GM21576 (cell line): ENCODE measurements at regions not wholly inside any gene's neighbourhood (a gene's known extent, or its start where the extent isn't known, plus 50 kb on each side); places are given as distances from the start of the nearest gene placed in this dataset.
"Not testable (repeated sequence)": the region's sequence is repeated elsewhere in the genome, so short reads cannot be mapped to it uniquely, and the experiment has no call there.

Source experiments
- ATAC-seq: cut with Tn5 transposase; IDR thresholded peaks from one replicate; pipeline ENCODE4 v1.9.1; 2021; ENCODE audit warnings: mild to moderate bottlenecking, moderate library complexity; ENCODE audit not compliant: unreplicated experiment

DNA sequence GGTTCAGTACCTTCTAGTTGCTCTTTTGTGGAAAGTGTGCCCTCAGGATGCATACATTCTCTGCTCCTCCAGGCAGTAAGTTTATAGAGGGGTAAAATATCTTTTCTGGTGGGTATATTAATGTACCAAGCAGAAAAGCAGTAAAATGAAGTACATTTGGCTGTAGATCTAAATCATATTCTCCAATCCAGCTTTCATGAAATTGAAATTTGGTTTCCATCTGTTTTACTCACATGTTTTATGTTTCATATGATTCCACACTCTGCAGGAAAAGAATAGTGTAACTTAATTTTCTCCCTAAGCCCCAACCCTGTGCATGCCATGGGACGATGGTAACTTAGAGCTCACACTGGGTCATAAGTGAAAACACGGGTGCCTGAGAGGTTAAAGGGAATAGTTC is 172.3 kb downstream of the AKAIN1 start:
- ATAC-seq: no peak

GRCh38 chr18:5021558-5021957 is 175.5 kb downstream of the AKAIN1 start:
- ATAC-seq: no peak

GRCh38 chr18:5015213-5015612 is 181.8 kb downstream of the AKAIN1 start:
- no peak for ATAC-seq

GRCh38 chr18:5004031-5004820 is 192.8 kb downstream of the AKAIN1 start:
- ATAC-seq: not testable (repeated sequence)

DNA sequence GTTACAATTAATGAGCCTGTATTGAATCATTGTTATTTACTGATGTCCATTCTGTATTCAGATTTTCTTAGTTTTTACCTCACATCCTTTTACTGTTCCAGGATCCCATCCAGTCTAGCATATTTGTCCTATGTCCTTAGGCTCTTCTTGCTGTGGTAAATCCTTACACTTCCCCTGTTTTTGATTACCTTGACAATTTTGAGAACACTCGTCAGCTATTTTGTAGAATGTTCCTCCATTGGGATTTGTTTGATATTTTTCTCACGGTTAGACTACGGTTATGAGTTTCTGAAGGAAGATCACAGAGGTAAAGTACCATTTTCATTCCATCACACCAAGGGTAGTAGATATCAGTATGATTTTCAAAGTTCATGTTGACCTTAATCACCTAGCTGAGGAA is 202.3 kb downstream of the AKAIN1 start:
- ATAC-seq: no peak

DNA sequence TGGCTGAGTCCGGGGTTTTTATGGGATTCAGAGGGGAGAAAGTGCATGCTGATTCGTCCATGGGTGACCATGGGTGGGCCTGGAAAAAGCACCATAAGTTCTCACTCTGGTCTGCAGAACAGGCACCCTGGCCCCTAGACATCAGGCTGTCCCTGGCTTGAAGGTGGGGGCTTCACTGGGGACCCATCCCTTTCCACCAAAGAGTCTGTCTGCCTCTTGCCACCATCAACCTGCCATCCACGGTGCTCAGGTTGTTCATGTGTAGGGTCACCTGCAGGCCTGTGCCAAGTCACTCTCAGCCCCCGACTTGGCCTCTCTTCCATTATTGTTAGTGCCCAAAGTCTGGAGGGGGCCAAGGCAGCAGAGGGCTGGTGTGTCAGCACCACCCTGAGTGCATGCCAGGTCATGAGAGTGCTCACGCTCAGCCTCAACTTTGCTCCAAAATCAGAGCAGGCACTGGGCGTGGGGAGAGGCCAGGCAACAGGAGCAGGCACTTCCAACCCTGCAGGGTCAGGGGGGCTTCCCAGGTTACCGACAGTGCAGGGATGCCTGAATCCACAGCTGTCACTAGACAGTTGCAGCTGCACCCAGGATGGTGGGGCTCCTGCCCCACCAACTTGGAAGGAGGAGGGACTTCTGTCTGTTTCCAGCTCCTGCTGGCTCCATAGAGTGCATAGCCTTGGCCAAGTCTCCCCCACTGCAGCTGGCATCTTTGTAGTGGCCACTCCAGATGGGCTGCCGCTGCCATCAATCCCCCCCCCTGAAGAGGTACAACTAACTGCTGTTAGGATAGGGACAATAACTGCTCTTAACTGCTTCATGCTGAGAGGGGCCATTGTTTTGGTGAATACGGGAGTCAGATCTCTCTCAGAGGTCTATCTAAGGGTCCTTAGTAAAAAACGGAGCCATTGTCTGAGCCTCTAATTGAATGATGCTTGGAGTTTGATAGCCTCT is 209.3 kb downstream of the AKAIN1 start:
- no peak for ATAC-seq

DNA sequence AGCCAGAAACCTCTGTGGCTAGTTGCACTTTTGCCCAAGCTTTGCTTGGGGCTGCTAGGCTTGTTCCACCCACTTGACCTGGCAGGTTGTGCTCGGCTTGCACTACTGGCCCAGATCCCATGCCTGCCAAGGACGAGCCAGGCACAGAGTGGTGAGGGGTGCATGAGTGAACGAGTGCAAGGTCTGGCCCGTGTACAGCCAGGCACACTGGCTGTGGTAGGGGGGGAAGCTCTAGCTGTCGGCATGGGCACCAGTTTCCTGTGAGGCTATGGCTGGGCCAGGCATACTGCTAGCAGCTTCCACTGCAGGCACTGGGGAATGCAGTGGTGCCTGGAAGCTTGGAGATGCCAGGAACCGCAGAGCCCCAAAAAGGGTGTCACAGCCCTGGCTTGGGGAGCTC is 210.4 kb downstream of the AKAIN1 start:
- ATAC-seq: no peak

GRCh38 chr18:4986066-4986465 is 211.0 kb downstream of the AKAIN1 start:
- ATAC-seq: no peak

DNA sequence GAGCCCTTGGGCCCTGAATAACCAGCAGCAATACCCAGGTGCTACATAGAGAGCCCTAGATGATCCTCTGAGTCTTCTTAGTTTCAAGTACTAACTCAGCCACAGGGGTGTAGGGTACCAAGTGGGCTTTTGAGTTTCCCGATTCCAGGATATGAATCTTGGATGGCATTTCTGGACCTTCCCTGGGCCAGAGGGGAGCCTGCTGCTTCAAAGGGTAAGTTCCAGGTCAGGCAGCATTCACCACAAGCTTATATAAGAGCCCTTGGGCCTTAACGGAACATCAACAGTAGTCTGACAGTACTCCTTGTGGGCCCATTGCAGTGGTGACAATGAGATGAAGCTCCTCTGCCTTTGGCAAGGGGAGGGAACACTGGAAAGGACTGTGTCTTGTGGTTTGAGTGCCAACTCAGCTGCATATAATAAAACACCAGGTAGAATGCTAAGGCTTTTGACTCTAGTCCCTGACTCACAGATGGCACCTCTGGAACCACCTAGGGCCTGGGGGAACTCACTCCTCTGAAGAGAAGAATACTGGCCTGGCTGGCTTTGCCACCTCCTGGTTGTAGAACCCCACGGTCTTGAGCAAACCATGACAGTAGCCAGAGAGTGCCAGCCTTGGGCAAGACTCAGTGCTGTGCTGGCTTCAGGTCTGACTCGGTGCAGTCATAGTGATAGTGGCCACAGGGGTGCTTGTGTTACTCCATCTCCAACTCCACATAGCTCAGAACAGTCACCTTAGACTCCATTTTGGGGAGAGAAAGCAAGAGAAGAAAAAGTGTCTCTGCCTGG is 235.7 kb downstream of the AKAIN1 start:
- ATAC-seq: no peak

DNA sequence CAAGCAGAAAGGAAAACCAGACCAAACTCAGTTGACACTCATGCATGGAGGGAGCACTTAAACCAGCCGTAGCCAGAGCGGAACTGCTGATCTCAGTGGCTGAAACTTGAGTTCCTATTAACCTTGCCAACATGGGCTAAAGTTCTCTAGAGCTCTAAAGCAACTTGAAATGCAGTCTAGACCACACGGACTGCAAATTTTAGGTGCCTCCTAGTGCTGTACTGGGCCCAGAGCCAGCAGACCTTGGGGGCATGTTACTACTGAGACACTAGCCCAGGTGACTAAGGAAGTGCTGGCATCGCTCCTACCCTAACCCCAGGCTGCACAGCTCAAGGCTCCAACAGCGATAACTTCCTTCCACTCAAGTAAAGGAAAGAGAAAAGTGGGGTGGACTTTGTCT is 236.5 kb downstream of the AKAIN1 start:
- ATAC-seq: no peak

DNA sequence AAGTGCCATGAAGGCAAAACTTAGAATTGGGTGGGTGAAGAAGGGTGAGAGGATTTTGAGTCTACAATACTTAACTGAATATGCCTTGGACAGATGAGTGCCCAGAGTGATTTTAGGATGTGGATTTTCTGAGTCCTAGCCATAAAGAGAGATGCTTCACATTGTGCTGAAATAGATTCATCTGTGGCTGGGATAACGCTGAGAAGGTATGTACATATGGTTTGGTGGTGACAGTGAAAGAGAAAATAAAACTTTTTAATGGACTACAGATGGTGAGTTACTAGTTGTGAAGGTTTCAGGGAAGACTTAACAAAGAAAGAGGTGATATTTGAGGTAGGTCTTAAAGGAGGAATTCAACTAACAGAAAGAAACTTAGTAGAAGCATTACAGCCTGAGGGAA is 265.8 kb downstream of the AKAIN1 start:
- ATAC-seq: no peak

DNA sequence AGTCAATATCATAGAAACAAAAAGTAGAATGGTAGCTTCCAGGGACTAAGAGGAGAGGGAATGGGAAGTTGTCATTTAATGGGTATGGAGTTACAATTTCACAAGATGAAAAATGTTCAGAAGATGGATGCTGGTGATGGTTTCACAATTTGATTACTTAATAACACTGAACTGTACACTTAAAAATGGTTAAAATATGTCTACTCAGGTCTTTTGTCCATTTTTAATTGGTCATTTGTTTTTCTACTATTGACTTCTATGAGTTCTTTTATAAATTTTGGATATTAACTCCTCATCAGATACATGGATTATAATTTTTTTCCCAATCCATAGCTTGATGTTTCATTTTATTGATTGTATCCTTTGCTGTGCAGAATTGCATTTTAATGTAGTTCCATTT is 275.5 kb downstream of the AKAIN1 start:
- ATAC-seq: no peak

GRCh38 chr18:4917509-4917908 is 279.5 kb downstream of the AKAIN1 start:
- not testable (repeated sequence) for ATAC-seq

- ATAC-seq: no peak
Measured at GRCh38 chr18:4908328-4908727, 288.7 kb downstream of the AKAIN1 start.

DNA sequence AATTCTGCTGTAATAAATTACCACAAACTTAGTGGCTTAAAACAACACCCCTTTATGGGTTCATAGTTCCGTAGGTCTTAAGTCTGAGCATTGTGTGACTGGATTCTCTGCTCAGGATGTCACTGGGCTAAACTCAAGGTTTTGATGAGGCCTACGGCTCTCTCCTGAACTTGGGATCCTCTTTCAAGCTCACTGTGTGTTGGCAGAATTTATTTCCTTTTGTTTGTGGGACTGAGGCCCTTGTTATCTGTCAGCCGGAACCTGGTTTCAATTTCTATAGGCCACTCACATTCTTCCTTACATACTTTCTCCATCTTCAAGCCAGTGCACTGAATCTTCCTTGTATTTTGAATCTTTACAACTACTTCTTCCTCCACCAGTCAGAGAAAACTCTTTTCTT is 290.2 kb downstream of the AKAIN1 start:
- no peak for ATAC-seq

DNA sequence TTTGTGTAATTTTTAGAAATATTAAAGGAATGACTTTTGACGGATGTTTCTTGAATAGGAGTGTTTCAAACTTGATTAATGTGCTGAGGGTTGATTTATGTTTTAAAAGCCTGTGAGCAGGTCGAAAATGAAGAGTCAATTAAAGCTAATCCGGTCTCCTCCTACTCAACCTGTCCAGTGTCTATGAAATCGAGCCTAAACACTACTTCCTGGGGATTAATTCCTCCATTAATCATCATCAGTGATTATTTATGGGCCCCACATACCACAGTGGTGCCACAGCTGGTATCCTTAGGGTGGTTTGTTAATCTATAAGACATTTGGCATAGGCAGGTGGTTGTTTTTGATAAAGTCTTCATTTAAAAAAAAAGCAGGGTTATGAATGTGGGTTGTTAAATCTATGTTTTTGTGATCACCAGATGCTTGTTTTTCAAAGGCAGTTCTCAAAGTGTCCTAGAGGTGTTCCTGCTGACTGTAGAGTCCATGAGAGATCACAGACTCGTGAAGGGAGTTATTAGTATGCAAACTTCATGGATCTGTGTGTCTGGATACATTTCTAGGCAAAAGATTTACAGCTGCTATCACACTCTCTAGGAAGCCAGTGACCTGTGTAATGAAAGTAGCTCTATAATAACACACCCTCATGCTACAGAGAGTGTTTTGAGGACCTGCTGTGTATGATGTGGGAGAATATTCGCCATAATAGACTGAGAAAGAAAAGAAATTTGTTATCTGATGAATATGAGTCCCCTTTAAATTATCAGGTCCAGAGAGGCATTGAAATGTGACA is 308.6 kb downstream of the AKAIN1 start:
- ATAC-seq: no peak

DNA sequence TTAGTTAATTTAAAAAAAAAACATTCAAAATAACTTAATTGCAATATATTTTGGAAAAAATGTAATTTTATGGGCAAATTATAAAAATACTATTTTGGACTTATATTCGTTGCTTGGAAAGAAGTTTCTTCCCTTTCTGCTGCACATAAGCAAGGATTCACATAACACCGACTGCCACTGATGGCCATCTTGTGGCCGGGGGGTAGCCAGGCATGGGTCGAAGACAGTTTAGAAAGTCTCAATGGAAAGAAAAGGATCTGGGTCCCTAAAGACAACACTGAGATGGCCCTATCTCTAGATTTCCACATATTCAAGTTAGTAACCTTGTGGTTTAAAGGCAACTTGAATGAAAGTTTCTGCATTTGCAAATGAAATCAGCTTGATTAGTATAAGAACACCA is 318.6 kb downstream of the AKAIN1 start:
- no peak for ATAC-seq

GRCh38 chr18:4871197-4871596 is 325.9 kb downstream of the AKAIN1 start:
- ATAC-seq: no peak

DNA sequence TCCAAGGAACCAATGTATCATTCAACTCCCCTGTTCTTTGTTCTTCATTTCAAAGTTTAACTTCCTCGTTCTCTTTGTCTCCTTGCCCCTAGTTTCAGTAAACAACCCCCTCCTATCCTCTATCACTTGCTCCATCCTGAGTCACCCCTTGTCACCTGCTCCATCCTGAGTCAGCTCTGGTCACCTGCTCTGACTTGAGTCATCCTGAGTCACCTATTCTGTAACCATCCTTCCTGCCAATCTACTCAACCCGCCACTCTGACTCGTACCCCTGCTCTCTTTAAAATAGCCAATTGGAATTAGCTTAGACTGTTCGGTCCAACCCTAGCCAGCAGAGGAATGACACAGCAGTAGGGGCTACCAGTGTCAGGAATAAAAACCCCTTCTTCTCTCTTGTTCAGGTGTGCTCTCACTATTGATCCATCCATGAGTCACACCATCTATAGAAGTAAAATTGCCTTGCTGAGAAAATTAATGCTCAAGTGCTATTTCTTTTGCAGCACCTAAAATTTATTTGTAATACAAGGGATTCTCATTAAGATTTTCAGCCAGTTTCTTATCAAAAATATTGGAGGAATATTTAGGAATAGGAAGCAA is 326.8 kb downstream of the AKAIN1 start:
- ATAC-seq: no peak

- no peak for ATAC-seq
Measured at GRCh38 chr18:4869155-4869554, 327.9 kb downstream of the AKAIN1 start.
